OCI-LY3 (cell line): ENCODE measurements at regions not wholly inside any gene's neighbourhood (a gene's known extent, or its start where the extent isn't known, plus 50 kb on each side); places are given as distances from the start of the nearest gene placed in this dataset.

Source experiments
- CTCF ChIP-seq: fragments of 200-600, 300-600 bp; sonication (generic); IDR thresholded peaks from 2 replicates; pipeline ENCODE4 v1.5.1; 2014; ENCODE audit warnings: antibody characterized with exemption, low read length, low read depth
- EZH2phosphoT487 ChIP-seq: fragments of 200-600 bp; shearing (Covaris generic); IDR thresholded peaks from 2 replicates; pipeline ENCODE4 v1.6.1; 2018; ENCODE audit warnings: antibody characterized with exemption, mixed run types, low read depth

DNA sequence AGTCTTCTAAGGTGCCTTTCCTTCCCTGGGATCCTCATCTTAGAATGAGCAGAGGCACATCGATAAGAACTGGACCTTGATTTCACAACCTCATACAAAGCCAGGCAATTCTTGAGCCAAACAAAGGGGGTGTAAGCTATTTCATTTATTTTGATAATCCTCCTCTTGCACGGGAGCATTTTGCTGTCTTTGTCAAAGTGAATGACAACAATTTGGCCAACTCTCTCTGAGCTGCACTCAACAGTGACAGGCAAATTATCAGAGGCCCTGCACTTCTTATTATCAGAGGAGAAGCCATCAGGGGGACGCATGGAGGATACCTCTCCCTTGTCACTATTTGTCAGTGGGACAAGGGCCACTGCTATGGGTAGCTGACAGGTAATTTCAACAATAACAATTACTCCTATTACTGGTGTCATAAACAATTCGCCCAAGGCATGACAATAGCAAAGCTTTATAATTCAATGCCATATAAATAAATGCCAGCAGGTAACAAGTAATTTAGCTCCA, 260.4 kb downstream of the MEIS1 start:
- TF ChIP-seq CTCF (no peak), EZH2phosphoT487 (no peak)
